Left hindlimb (tissue), 1 donor: ENCODE measurements at regions not wholly inside any gene's neighbourhood (a gene's known extent, or its start where the extent isn't known, plus 50 kb on each side); places are given as distances from the start of the nearest gene placed in this dataset.

Experiments used
- DNase-seq: peaks from one replicate; pipeline ENCODE4 v3.0.0-alpha.2; 2018

DNA sequence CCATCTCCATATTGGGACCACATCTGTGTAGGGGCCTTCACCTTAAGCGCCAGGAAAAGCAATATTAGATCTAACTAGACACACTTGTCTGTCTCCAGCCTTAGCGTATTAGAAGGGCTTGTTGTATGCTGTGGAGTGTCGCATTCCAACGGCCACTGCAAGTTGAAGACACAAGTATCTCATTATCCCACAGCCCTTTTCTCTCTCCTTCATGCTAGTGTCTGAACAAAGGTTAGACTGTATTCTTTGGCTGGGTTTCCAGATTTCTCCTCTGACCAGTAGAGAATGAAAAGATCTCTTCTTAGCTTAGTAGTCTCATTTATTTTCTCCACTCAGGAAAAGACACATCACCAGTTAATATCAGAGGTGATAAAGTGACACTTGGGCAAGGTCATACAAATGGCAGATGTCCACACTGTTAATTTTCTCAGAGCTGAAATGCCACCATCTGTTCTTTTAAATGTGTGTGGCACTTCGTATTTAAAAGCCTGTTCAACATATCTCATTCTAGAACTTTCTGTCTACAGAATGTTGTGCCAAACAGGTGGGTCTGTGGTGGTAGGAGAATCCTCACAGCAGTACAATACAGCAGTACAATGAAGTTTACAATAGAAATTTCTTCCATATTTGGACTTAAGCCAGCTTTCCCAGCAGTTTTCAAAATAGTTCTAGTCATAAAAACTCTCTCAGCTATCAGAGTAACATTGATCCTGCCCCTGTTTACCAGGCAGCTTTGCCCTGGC is 94.0 kb upstream of the ITGA6 start:
- no peak for DNase-seq

DNA sequence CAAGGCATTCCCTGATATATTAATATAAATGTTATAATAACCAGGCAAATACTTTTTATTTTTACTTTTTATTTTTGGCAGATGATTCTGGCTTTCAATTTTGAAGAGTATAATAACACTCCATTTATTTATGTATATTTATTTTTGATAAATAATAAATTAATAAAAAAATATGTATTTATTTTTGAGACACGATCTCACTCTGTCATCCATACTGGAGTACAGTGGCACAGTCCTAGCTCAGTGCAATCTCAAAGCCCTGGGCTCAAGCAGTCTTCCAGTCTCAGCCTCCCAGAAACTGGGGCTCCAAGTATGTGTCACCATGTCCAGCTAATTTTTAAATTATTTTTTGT is 93.4 kb upstream of the ITGA6 start:
- DNase-seq: no peak

DNA sequence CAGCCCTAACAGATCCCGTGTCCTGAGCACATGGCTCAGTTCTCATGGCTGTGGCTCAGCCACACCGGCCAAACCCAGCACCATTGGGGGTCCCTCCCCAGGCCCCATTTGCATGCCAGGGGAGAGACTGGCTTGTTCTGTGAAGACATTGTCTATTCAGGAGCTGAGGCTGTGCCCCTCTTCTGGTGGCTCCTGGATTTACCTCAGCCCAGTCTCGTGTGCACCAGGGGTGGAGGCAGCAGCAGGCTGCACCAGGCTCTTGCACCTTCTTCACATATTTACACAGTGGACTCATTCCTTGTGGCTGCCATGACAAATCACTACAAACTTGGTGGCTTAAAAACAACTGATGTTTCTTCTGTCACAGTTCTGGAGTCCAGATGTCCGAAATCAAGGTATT is 92.4 kb upstream of the ITGA6 start:
- DNase-seq: no peak

DNA sequence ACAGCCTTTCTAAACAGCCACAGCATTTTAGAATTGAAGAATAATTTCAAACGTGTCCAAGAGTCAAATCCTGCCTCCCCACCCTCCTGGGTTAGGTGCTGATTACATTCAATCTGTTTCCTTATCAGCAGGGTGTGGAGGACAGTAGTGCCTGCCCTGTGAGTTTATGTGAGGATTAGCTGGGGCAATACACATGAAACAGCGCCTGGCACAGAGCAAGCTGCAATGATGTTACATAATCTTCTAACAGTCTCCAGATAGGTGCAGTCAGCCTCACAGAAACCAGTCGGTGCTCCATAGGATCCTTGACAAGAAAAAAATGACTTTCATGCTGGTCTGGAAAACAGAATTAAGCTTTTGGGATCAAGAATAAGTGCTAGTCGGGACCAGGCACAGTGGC is 91.7 kb upstream of the ITGA6 start:
- no peak for DNase-seq

DNA sequence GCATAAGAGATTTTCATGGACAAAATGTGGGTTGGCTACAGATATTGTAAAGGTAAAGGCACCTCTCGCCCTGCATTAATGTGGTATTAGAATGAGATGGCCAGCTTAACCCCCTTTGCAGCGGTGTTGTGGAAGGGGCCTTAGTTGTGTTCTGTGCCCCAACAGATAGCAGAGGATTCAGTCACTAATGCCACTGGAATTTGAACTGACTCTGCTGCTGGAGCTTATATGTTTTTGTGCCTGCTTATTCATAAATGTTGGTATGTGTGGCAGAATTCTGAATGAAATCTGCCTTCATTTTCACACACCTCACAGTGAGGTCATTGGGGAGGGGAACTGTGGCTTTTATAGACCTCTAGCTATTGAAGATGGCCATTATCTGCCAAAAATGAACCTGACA is 90.7 kb upstream of the ITGA6 start:
- DNase-seq: no peak

DNA sequence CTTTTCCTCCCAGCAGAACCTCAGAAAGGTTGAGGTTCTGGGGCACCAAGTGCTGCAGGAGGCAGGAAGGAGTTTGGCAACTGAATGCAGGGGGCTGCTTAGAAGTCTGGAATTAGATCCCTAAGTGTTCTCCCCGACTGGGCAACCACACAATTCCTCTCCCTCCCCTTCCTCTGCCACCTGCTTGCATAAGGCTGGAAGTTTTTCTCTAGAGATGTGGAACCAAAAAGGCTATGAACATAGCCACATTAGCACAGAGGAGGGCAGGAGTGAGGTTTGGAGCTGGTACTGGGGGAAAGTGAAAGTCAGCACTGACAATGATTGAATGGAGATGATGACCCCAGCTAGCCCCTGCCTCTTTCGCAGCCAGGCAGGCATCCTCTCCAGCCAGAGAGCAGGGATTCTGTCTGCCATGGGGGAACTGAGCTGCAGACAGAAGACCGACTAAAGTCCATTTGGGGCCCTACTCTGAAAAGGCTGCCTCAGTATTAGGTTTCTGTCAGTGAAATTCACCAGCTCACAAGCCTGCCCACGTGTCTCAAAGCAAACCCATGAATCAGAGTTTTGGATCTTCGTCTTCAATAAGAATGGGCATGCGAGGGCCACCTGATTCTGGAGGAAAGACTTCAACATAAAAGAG is 87.9 kb upstream of the ITGA6 start:
- DNase-seq: no peak

DNA sequence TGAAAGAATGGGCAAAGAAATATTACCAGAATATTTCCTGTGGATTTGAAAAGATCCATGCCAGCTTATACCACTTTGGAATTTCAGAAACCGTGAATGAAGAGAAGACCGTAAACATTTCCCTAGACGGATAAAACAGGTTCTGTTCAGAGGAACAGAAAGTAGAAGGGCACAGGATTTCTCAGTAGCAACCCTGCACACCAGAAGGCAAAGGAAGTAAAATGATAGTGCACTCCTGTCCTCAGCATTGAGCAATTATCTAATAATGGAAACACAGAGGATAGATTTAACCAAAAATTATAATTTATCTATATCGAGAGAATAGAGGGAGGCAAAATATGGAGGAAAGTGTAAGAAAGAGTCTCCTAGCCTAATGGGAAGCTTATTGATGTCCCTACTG is 87.0 kb upstream of the ITGA6 start:
- no peak for DNase-seq

DNA sequence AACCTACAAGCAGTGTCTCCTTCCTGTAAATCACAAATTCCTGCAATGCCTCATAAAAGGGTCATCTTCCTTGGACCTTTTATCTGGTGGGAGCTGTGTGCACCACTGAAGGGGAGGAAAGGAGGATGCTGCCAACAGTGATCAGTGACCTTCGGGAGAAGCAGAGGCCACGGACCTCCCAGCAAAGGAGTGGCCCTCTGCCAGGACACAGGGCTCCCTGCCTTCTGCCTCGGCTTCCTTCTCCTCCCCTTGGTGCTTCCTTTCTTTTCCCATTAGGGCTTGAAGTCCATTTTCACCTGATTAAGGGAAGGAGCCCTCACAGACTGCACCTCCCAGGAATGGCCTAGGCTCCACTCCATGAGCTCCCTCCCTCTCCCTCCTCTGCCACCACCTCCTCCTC is 85.3 kb upstream of the ITGA6 start:
- no peak for DNase-seq

DNA sequence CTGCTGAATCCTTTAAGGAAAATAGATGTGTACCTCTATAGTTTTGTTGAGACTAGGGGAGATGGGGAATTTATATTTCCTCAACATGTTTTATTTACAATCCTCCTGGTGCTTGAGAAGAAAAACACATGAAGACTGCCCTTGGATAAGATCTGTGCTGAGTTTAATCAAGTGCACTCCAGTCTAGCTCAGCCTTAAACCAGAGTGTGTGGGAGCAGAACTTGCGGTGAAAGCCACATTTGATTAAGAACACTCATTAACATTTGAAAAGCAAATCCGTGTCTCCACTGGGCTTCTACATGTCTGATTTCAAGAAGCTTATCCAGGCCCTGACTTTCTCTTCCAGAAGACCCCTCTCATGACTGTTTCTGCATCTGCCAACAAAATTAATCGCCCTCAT is 84.8 kb upstream of the ITGA6 start:
- no peak for DNase-seq

DNA sequence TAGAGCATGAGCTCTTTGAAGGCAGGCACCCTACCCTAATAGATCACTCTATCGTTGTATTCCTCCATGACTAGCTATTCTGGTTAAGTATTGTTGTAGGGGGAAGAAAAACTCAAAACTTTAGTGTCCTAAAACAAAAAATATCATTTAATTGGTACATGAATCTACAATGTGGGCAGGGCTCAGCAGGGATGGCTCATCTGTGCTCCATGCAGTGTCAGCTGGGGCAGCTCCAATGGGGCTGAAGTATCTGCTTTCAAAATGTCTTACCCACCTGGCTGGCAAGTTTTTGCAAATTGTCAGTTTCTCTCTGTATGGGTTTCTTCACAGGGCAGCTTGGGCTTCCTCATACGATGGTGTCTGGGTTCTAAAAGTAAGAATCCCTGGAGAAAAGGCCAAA is 83.2 kb upstream of the ITGA6 start:
- no peak for DNase-seq

DNA sequence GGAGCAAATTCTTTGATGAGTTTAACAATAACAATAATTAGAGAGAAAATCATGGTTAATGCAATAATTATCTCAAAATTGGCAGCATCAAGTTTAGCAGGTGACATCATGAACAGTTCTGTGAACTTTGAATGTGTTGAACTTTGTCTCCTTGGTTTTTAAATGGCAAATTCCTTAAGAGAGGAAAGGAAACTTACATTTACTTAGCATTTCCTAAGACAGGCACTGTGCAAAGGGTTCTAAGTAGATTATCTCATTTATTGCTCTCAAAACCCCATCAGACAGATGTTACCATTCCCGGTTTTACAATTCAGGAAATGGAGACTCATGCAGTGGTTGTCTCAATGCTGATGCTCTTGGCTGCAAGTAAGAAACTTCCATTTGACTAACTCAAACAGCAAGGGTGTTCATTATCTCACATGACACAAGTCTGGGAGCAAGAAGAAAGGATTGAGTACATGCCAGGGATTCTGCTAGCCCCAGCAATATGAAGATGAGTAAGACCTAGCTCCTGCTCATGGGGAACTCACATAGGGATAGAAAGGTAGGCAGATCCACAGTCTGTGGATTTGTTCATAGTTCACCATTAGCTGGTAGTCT is 81.3 kb upstream of the ITGA6 start:
- DNase-seq: no peak

DNA sequence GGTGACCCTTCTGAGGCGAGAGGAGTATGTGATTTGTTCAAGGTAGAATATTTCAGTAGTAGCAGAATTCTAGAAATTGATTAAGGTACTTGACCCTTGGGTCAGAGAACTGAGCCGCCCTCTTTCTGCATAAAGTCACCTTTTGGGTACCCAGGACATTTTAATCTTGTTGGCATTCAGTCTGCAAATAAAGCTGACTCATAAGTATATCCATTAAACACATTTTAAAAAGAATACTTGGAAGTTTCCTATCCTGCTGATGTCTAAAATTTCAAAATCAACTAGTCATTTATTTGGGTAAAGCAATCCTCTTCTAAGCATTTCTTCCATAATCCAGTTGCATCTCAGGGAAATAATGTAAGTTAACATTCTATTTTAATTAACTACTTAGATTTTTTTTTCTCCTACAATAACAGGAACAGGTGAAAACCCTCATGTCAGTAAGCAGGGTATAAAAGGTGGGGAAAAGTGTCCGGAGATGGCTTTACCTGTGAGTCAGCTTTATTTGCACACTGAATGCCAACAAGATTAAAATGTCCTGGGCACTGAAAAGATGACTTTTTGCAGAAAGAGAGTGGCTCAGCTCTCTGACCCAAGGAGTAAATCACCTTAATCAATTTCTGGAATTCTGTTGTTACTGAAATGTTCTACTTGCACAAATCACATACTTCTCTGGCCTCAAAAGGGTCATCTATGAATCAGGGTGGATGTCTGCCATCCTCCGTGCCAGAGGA is 78.7 kb upstream of the ITGA6 start:
- no peak for DNase-seq

DNA sequence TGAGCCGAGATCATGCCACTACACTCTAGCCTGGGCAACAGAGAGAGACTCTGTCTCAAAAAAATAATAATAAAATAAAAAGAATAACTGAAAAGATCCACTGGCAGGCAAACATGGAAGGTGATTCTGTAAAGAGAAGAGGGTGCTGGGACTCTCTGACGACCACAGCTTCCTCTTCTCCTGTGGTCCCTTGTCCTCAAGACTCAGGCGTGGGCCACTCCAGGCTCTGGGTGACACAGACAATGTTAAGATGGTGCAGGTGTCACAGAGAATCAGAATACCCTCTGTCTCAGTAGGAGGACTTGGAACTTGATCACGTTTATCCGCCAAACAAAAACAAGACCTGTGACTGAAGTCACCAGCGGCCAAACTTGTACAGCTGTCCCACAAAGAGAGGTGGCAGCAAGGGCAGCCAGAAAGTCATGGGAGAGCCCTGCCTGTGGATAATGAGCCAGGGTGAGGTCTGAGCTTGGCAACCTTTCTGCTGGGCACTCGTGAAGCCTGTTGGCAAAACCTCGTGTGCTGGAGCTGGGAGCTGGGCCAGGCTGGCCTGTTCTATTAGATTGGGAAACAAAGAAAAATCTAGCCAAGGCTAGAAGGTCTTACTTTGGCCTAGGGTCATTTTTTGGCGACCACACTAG is 76.4 kb upstream of the ITGA6 start:
- DNase-seq: no peak

DNA sequence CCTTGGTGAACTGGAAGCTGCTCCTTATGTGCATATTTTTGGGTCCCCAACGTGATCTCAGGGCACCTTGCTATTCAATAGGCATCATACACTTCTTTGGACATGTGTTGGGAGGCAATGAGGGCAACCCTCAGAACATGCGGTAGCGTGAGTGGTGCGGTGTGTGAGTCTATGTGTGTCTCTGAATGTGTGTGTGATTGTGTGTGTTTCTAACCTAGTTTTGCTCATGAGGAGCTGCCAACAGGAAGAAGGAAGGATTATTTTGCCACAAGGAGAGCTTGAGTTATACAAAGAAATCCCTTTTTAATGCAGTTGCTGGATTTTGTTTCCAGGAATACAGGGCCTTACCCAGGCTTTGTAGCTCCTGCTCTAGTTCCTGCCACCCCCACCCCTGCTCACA is 75.8 kb upstream of the ITGA6 start:
- DNase-seq: no peak

DNA sequence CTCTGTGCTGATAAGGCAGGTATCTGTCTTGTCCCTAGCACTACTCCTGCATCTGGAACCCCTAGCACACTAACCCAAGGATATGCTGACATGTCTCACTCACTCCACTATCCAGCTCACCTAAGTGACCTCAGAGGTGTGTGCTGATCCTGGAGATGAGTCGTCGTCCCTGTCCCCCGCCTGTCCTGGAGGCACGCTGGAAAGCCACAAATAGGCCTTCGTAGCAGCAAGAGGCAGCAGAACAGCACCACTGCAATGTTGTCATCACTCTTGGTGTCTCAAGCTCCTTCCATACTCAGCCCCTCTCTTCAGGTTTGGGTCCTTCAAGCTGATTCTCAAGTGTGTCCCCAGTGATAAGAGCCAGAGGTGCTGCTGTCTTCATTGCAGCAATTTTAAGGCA is 73.0 kb upstream of the ITGA6 start:
- DNase-seq: no peak

DNA sequence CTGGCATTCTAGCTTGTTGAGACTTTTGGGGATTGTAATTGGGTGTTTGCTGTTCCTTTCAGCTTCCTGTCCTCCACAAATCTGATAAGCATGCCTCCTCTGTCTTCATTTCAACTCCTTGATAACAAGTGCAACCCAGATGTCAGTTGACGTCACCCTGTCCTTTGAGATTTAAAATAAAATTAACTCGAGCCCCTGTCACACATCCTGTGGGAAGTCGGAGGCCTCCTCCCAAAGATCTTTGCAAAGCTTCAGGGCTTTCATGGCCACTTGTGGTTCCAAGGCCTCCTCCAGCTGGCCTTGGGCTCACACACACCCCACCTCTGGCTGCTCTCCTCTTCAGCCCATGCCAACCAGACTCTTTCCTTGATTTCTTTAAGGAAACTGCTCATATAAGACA is 69.9 kb upstream of the ITGA6 start:
- DNase-seq: no peak

DNA sequence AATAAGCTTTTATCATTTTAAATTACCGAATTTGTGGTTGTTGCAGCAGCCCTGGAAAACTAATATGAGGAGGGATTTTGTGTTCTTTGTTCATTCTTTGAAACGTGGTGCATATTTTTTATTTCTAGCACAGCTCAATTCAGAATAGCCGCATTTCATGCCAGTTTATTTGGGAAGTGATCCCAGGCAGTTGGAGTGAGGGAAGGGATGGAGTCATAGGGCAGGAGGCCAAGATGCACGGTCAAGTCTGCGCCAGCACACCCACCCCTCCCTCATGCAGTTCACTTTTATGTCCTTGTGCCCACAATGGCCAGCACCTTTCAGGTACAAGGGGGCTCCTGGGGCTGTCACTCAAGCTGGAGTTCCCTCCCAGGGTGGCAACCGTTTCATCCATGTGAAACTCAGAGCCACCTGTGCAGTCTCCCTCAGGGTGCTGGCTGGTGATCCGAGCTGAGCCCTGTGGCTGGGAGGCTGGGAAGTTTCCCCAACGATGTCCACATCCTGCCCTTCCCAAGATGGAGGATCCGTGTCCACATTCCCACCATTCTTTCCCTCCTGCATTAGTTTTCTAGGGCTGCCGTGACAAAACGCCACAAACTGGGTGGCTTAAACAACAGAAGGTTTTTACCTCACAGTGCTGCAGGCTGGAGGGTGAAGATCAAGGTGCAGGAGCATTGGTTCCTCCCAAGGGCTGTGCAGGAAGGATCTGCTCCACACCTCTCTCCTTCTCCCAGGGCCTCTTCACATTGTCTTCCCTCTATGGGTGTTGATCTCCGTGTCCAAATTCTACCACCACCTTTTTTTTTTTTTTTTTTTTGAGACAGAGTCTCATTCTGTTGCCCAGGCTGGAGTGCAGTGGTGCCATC is 68.5 kb upstream of the ITGA6 start:
- DNase-seq: peak; percentile 83

DNA sequence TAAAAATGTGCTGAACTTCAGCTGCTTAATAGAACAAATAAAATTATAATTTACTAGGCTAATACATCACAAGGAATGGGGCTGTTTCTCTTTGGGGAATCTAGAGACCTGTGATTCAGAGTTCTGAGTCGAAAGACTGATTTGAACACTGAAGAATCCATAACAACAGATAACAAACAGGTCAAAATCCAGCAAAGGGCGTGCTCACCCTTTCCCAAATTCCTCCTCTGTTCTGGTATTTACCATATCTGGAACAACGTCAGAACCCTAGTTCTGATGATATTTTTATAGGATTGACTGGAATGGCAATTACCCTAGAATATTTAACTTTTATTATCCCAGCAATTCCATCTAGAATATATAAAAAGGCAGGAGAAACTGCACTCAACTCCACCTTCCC is 66.0 kb upstream of the ITGA6 start:
- DNase-seq: no peak

DNA sequence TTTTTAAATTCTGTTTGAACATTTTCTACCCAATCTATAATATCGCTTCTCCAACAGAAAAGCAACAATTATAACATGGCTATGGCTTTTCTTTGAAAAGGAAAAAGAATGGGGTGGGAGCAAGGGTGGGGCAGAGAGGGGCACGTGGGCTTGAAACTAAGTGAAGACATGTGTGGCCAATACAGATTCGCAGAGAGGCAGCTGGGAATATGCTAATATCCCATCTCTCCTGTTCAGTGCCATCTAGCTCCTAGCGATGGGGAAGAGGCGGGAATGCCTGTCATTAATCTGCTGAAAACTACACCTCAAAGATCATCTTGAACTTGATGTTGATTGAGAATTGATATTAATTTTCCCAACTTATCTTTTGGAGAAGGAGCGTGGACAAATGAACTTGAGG is 65.5 kb upstream of the ITGA6 start:
- no peak for DNase-seq

DNA sequence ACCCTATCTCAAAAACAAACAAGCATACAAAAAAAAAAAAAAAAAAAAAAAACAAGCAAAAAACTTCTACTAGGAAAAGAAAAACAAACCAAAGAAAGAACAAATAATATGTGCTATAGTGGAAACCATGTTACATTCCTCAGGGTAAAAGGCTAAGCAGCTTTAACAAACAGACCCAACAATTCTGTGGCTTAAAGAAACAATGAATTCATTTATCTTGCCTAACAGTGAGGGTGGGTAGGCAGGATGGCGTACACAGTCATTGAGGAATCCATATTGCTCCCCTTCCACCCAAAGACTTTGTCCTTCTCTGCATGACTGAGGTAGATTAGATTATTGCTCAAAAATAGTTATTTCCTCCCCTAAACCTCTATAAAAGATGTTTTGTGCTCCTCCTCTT is 63.1 kb upstream of the ITGA6 start:
- no peak for DNase-seq

DNA sequence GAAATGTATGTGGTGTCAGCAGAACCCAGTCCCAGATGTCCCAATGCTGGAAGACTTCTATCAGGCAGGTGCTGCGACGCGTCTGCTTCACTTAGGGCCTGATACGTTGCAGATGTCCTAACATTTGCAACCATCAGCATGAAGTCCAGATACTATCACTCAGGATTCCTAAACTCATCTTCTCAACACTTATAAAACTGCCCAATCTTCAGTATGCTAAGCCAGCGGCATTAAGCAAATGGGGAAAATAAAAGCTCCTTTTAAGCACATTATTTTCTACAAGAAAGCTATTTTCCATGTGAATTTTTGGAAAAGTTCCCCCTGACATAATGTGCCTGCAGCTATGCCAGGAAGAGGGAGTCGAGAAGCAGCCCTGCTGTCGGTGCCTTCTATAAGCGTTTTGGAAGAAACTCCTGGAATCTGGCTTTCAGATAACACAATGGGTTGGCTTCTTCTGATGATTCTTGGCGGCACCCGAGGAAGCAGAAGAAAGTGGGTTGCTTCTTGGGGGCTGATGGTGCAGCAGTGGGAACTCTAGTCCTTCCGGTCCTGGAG is 60.7 kb upstream of the ITGA6 start:
- DNase-seq: no peak

DNA sequence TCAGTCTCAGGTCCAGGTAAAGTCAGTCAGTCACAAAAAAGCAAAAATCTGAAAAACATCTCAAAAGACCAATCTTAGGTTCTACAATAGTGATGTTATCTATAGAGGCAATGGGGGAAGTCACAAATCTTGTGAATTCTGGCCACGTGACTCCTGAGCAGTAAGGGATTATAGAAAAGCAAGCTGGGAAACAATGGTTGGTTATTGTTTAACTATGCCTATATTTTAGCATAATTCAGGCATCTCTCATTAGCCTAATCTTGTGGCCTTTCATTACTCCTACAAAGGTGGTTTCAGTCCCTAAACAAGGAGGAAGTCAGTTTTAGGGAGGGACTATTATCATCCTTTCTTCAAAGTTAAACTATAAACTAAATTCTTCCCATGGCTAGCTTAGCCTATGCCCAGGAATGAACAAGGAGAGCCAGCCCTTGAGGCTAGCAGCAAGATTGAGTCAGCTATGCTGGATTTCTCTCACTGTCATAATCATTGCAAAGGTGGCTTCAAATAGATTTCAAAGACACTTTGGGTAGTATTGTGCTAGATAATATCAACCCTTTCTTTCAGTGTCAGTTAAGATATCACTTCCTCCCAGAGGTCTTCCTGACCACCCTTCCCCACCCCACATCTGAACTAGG is 56.4 kb upstream of the ITGA6 start:
- DNase-seq: no peak
